NCI-H748 (cell line): ENCODE measurements at regions not wholly inside any gene's neighbourhood (a gene's known extent, or its start where the extent isn't known, plus 50 kb on each side); places are given as distances from the start of the nearest gene placed in this dataset.

Experiments
- DNase-seq: peaks from one replicate; lab custom pipeline; 2025; ENCODE audit not compliant: unreplicated experiment; lab: John Stamatoyannopoulos, UW

GRCh38 chr14:65243766-65244442, 141.6 kb upstream of the MAX start:
- no peak for DNase-seq

- no peak for DNase-seq
Measured at GRCh38 chr14:65249471-65250161, 147.3 kb upstream of the MAX start.

GRCh38 chr14:65250162-65250495, 147.8 kb upstream of the MAX start:
- DNase-seq = no peak

GRCh38 chr14:65251213-65251612, 148.9 kb upstream of the MAX start:
- DNase-seq = no peak

- no peak for DNase-seq
Measured at GRCh38 chr14:65252482-65253255, 150.4 kb upstream of the MAX start.

GRCh38 chr14:65255029-65255545, 152.8 kb upstream of the MAX start:
- no peak for DNase-seq

GRCh38 chr14:65255583-65256461, 153.5 kb upstream of the MAX start:
- DNase-seq = peak; percentile 81

- no peak for DNase-seq
Measured at GRCh38 chr14:65256714-65257113, 154.4 kb upstream of the MAX start.

GRCh38 chr14:65257425-65257824, 155.1 kb upstream of the FUT8 start:
- no peak for DNase-seq

- DNase-seq = no peak
Measured at GRCh38 chr14:65258391-65258790, 154.1 kb upstream of the FUT8 start.

- DNase-seq = no peak
Measured at GRCh38 chr14:65259000-65259399, 153.5 kb upstream of the FUT8 start.

- DNase-seq = no peak
Measured at GRCh38 chr14:65260786-65261185, 151.7 kb upstream of the FUT8 start.

GRCh38 chr14:65261425-65261920, 151.1 kb upstream of the FUT8 start:
- DNase-seq = no peak

- no peak for DNase-seq
Measured at GRCh38 chr14:65261946-65262345, 150.6 kb upstream of the FUT8 start.

- no peak for DNase-seq
Measured at GRCh38 chr14:65263177-65263788, 149.2 kb upstream of the FUT8 start.

- no peak for DNase-seq
Measured at GRCh38 chr14:65267856-65268255, 144.7 kb upstream of the FUT8 start.

- no peak for DNase-seq
Measured at GRCh38 chr14:65268594-65268993, 143.9 kb upstream of the FUT8 start.

- no peak for DNase-seq
Measured at GRCh38 chr14:65269732-65270131, 142.8 kb upstream of the FUT8 start.

GRCh38 chr14:65277027-65277426, 135.5 kb upstream of the FUT8 start:
- DNase-seq = no peak

- DNase-seq = no peak
Measured at GRCh38 chr14:65277580-65278270, 134.8 kb upstream of the FUT8 start.
